Peyer's patch (tissue), 4 donors: ENCODE measurements at regions not wholly inside any gene's neighbourhood (a gene's known extent, or its start where the extent isn't known, plus 50 kb on each side); places are given as distances from the start of the nearest gene placed in this dataset.

ENCODE experiments used
- POLR2A ChIP-seq, 2 donors: fragments of 450-650 bp; IDR thresholded peaks; one replicate each; pipeline ENCODE4 v1.5.1; 2017; ENCODE audit warnings: antibody characterized with exemption in 2 of 2, mild to moderate bottlenecking in 2 of 2, moderate library complexity in 2 of 2
- TF ChIP-seq, protein P1 (sequence below), 6 experiments: fragments of 450-650 bp in 4 of 6; fragments of 200-600 bp in 2 of 6; sonication (generic) in 1 of 6; IDR thresholded peaks; one replicate each; pipeline ENCODE4 v1.5.1; 2017 to 2019; ENCODE audit warnings: antibody characterized with exemption in 6 of 6, mild to moderate bottlenecking in 3 of 6, moderate library complexity in 1 of 6

- no peak for TF ChIP-seq POLR2A (IDR thresholded peaks at IDR 0.05)
- TF ChIP-seq, protein P1, sequence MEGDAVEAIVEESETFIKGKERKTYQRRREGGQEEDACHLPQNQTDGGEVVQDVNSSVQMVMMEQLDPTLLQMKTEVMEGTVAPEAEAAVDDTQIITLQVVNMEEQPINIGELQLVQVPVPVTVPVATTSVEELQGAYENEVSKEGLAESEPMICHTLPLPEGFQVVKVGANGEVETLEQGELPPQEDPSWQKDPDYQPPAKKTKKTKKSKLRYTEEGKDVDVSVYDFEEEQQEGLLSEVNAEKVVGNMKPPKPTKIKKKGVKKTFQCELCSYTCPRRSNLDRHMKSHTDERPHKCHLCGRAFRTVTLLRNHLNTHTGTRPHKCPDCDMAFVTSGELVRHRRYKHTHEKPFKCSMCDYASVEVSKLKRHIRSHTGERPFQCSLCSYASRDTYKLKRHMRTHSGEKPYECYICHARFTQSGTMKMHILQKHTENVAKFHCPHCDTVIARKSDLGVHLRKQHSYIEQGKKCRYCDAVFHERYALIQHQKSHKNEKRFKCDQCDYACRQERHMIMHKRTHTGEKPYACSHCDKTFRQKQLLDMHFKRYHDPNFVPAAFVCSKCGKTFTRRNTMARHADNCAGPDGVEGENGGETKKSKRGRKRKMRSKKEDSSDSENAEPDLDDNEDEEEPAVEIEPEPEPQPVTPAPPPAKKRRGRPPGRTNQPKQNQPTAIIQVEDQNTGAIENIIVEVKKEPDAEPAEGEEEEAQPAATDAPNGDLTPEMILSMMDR (IDR thresholded peaks at IDR 0.05) = peak in 4 of 6 experiments; percentile 35 to 70 (median 65)
Measured at GRCh38 chr9:82606492-82607382, 456.2 kb downstream of the RASEF start.
